Astrocyte (in vitro differentiated cells and primary cell): ENCODE measurements at regions not wholly inside any gene's neighbourhood (a gene's known extent, or its start where the extent isn't known, plus 50 kb on each side); places are given as distances from the start of the nearest gene placed in this dataset.
"Not testable (repeated sequence)": the region's sequence is repeated elsewhere in the genome, so short reads cannot be mapped to it uniquely, and the experiment has no call there.

Experiments
- EZH2 ChIP-seq: IDR thresholded peaks from 2 replicates; pipeline ENCODE4 v1.6.1; 2012; ENCODE audit warnings: mild to moderate bottlenecking, low read length, inconsistent platforms; ENCODE audit not compliant: insufficient read depth
- TF ChIP-seq, protein P1 (sequence below): IDR thresholded peaks from 2 replicates; pipeline ENCODE4 v1.5.1; 2011; ENCODE audit warnings: low read depth, mild to moderate bottlenecking, inconsistent platforms, low read length, moderate library complexity; ENCODE audit not compliant: insufficient read depth

DNA sequence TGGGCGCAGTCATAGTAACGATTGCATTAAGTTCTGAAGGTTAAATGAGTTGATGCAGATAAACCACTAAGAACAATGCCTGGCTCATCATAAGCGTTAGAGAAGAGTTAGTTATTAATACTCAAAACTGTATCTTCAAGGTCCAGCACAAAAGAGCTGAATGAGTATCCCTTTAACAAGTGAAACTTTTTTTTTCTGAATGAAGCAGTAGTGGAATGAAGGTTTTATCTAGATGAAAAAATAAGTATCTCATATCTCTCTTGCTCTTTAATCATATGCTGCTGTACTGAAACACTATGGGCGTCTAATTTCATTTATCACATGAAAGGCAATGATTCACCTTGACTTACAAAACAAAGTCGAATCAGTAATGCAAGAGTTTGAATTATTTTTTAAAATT, 207.4 kb downstream of the BCAS1 start:
- not testable (repeated sequence) for TF ChIP-seq EZH2
- TF ChIP-seq, protein P1, sequence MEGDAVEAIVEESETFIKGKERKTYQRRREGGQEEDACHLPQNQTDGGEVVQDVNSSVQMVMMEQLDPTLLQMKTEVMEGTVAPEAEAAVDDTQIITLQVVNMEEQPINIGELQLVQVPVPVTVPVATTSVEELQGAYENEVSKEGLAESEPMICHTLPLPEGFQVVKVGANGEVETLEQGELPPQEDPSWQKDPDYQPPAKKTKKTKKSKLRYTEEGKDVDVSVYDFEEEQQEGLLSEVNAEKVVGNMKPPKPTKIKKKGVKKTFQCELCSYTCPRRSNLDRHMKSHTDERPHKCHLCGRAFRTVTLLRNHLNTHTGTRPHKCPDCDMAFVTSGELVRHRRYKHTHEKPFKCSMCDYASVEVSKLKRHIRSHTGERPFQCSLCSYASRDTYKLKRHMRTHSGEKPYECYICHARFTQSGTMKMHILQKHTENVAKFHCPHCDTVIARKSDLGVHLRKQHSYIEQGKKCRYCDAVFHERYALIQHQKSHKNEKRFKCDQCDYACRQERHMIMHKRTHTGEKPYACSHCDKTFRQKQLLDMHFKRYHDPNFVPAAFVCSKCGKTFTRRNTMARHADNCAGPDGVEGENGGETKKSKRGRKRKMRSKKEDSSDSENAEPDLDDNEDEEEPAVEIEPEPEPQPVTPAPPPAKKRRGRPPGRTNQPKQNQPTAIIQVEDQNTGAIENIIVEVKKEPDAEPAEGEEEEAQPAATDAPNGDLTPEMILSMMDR: not testable (repeated sequence)
